Fibroblast of lung (primary cell): ENCODE measurements at regions not wholly inside any gene's neighbourhood (a gene's known extent, or its start where the extent isn't known, plus 50 kb on each side); places are given as distances from the start of the nearest gene placed in this dataset.
A peak's percentile ranks its signal among the peaks of the same experiment; 100 is the strongest.

Experiments used
- DNase-seq, 2 donors: peaks; one replicate each; pipeline versions ENCODE4 v3.0.0 to v3.0.0-alpha.2; 2010; ENCODE audit warnings: low read depth in 2 of 2
- H2AFZ ChIP-seq: 2 replicates; pipeline ENCODE4 v1.5.1; 2012; ENCODE audit warnings: low read length, control low read depth, inconsistent platforms
- H3K27ac ChIP-seq: 2 replicates; pipeline ENCODE4 v1.5.1; 2011; ENCODE audit warnings: low read length, control low read depth; ENCODE audit not compliant: insufficient read depth
- H3K27me3 ChIP-seq: 2 replicates; pipeline ENCODE4 v1.5.1; 2011; ENCODE audit warnings: mild to moderate bottlenecking, low read length; ENCODE audit not compliant: control insufficient read depth, insufficient read depth
- H3K36me3 ChIP-seq: 2 replicates; pipeline ENCODE4 v1.5.1; 2011; ENCODE audit warnings: low read length; ENCODE audit not compliant: control insufficient read depth, insufficient read depth
- H3K4me1 ChIP-seq: 2 replicates; pipeline ENCODE4 v1.5.1; 2011; ENCODE audit warnings: low read length; ENCODE audit not compliant: control insufficient read depth, insufficient read depth; ENCODE audit errors: extremely low read depth
- H3K4me2 ChIP-seq: 2 replicates; pipeline ENCODE4 v1.5.1; 2011; ENCODE audit warnings: low read length, control low read depth; ENCODE audit not compliant: insufficient read depth; ENCODE audit errors: extremely low read depth
- H3K4me3 ChIP-seq, 4 experiments: fragments of 200-600 bp in 1 of 4; sonication (generic) in 1 of 4; replicated peaks in 1 of 4; 2 replicates each; pipeline ENCODE4 v1.5.1; 2011 to 2016; ENCODE audit warnings: low read length in 4 of 4, low read depth in 3 of 4, mild to moderate bottlenecking in 3 of 4, control low read depth in 2 of 4, inconsistent platforms in 1 of 4, mixed read lengths in 1 of 4; ENCODE audit not compliant: insufficient read depth in 1 of 4; ENCODE audit errors: control extremely low read depth in 1 of 4
- H3K79me2 ChIP-seq: 2 replicates; pipeline ENCODE4 v1.5.1; 2012; ENCODE audit warnings: mild to moderate bottlenecking, low read length, inconsistent platforms; ENCODE audit not compliant: control insufficient read depth, insufficient read depth
- H3K9ac ChIP-seq: 2 replicates; pipeline ENCODE4 v1.5.1; 2011; ENCODE audit warnings: mild to moderate bottlenecking, low read length, control low read depth; ENCODE audit not compliant: insufficient read depth
- H3K9me3 ChIP-seq: 2 replicates; pipeline ENCODE4 v1.5.1; 2012; ENCODE audit warnings: low read depth, low read length; ENCODE audit not compliant: control insufficient read depth, insufficient read depth
- H4K20me1 ChIP-seq: 2 replicates; pipeline ENCODE4 v1.5.1; 2011; ENCODE audit warnings: low read length; ENCODE audit not compliant: control insufficient read depth, insufficient read depth; ENCODE audit errors: extremely low read depth
- CTCF ChIP-seq, 2 donors: IDR thresholded peaks in 1 of 2; conservative IDR thresholded peaks in 1 of 2; 1 replicate in 1 of 2; 2 replicates in 1 of 2; pipeline ENCODE4 v1.5.1; 2011 to 2012; ENCODE audit warnings: low read length in 2 of 2, control low read depth in 1 of 2, inconsistent platforms in 1 of 2, low read depth in 1 of 2, mild to moderate bottlenecking in 1 of 2
- EZH2 ChIP-seq: IDR thresholded peaks from 2 replicates; pipeline ENCODE4 v1.5.1; 2012; ENCODE audit warnings: low read length, control low read depth, mild to moderate bottlenecking; ENCODE audit errors: missing control alignments

GRCh38 chr22:22144858-22145257 is 99.7 kb upstream of the VPREB1 start:
- Histone ChIP-seq H3K27ac (no peak overlapping the region), H3K36me3 (no peaks in the 10 kb centered on the region), H3K79me2 (no peaks in the 10 kb centered on the region), H3K27me3 (peaks cover 11% of the 10 kb centered on the region), H3K9ac (no peak overlapping the region), H3K4me3 (no peak overlapping the region), H4K20me1 (no peaks in the 10 kb centered on the region), H2AFZ (no peak overlapping the region), H3K4me2 (no peak overlapping the region), H3K9me3 (no peaks in the 10 kb centered on the region), H3K4me1 (no peaks in the 10 kb centered on the region)
- TF ChIP-seq CTCF (conservative IDR thresholded peaks at IDR 0.05 in 1 of 2, IDR thresholded peaks at IDR 0.05 in 1 of 2; ENCODE audit: low read depth in 1 of 2, low read length in 2 of 2) (peak in 1 of 2 donors; percentile 22), EZH2 (no peak)
- DNase-seq: peak in 1 of 2 donors; percentile 6

GRCh38 chr22:22143448-22143847 is 101.1 kb upstream of the VPREB1 start:
- Histone ChIP-seq H3K4me3 (no peak overlapping the region), H3K9ac (no peak overlapping the region), H3K27ac (no peak overlapping the region), H3K4me2 (no peak overlapping the region), H3K79me2 (no peaks in the 10 kb centered on the region), H3K4me1 (no peaks in the 10 kb centered on the region), H3K27me3 (peaks cover 16% of the 10 kb centered on the region), H4K20me1 (no peaks in the 10 kb centered on the region), H2AFZ (no peak overlapping the region), H3K36me3 (no peaks in the 10 kb centered on the region), H3K9me3 (no peaks in the 10 kb centered on the region)
- no peak for TF ChIP-seq EZH2
- TF ChIP-seq CTCF (conservative IDR thresholded peaks at IDR 0.05 in 1 of 2, IDR thresholded peaks at IDR 0.05 in 1 of 2; ENCODE audit: low read depth in 1 of 2, low read length in 2 of 2): no peak
- no peak for DNase-seq

- DNase-seq: no peak
- H3K4me3 ChIP-seq: no peak overlapping the region
- no peaks in the 10 kb centered on the region for H3K9me3 ChIP-seq
- H2AFZ ChIP-seq: no peak overlapping the region
- H3K4me1 ChIP-seq: no peaks in the 10 kb centered on the region
- H3K36me3 ChIP-seq: no peaks in the 10 kb centered on the region
- TF ChIP-seq CTCF (conservative IDR thresholded peaks at IDR 0.05 in 1 of 2, IDR thresholded peaks at IDR 0.05 in 1 of 2; ENCODE audit: low read depth in 1 of 2, low read length in 2 of 2): no peak
- TF ChIP-seq EZH2: no peak
- no peak overlapping the region for H3K9ac ChIP-seq
- H4K20me1 ChIP-seq: no peaks in the 10 kb centered on the region
- no peaks in the 10 kb centered on the region for H3K79me2 ChIP-seq
- no peak overlapping the region for H3K4me2 ChIP-seq
- no peak overlapping the region for H3K27ac ChIP-seq
- peaks cover 14% of the 10 kb centered on the region for H3K27me3 ChIP-seq
These were observed 101.9 kb upstream of the VPREB1 start for GRCh38 chr22:22142661-22143060.
